IMR-90 (cell line): ENCODE measurements at regions not wholly inside any gene's neighbourhood (a gene's known extent, or its start where the extent isn't known, plus 50 kb on each side); places are given as distances from the start of the nearest gene placed in this dataset.
A peak's percentile ranks its signal among the peaks of the same experiment; 100 is the strongest.

Source experiments
- ATAC-seq: fragments of 200-7000 bp; cut with Tn5 transposase; 2 replicates; pipeline ENCODE4 v1.9.1; 2020; ENCODE audit warnings: low read depth, mild to moderate bottlenecking, moderate library complexity
- BruUV-seq: library from RNA; stranded (reverse); fragments of 400-500 nt; replicated peaks from 2 replicates; lab custom pipeline; 2021; lab: Mats Ljungman, UMichigan
- CTCF ChIA-PET: fragments of 300-600 bp; formaldehyde crosslinking; extraction: SDS; loops from one replicate; lab custom pipeline; 2021; ENCODE audit warnings: antibody characterized with exemption; lab: Yijun Ruan, JAX
- POLR2A ChIA-PET: fragments of 300-600 bp; sonication (Branson Sonifier 250); formaldehyde crosslinking; loops from one replicate; lab custom pipeline; 2022; ENCODE audit warnings: antibody characterized with exemption; ENCODE audit not compliant: unreplicated experiment; lab: Charles Lee
- DNase-seq: peaks from one replicate; pipeline ENCODE4 v3.0.0; 2013
- H2AFZ ChIP-seq: replicated peaks from 2 replicates; pipeline ENCODE3; 2013; ENCODE audit warnings: low read length, mild to moderate bottlenecking; ENCODE audit not compliant: poor library complexity
- H2AK5ac ChIP-seq: 2 replicates; pipeline ENCODE4 v1.6.1; 2013; ENCODE audit warnings: low read depth, low read length, inconsistent platforms
- H2AK9ac ChIP-seq: replicated peaks from 2 replicates; pipeline ENCODE3; 2013; ENCODE audit warnings: mild to moderate bottlenecking, low read depth, low read length, moderate library complexity; ENCODE audit not compliant: poor library complexity
- H2BK120ac ChIP-seq: 2 replicates; pipeline ENCODE4 v1.6.1; 2013; ENCODE audit warnings: low read depth, low read length, inconsistent platforms
- H2BK15ac ChIP-seq: 3 replicates; pipeline ENCODE4 v1.6.1; 2013; ENCODE audit warnings: low read depth, low read length, inconsistent platforms
- H2BK20ac ChIP-seq: 2 replicates; pipeline ENCODE4 v1.6.1; 2013; ENCODE audit warnings: low read depth, mild to moderate bottlenecking, inconsistent platforms, low read length, moderate library complexity
- H2BK5ac ChIP-seq: 2 replicates; pipeline ENCODE4 v1.6.1; 2013; ENCODE audit warnings: mild to moderate bottlenecking, low read depth, low read length, inconsistent platforms; ENCODE audit not compliant: poor library complexity, severe bottlenecking
- H3K14ac ChIP-seq: replicated peaks from 2 replicates; pipeline ENCODE4 v1.6.1; 2013; ENCODE audit warnings: low read depth, low read length, inconsistent platforms
- H3K18ac ChIP-seq: 2 replicates; pipeline ENCODE4 v1.6.1; 2013; ENCODE audit warnings: low read depth, low read length, control low read depth
- H3K23ac ChIP-seq: 2 replicates; pipeline ENCODE4 v1.6.1; 2013; ENCODE audit warnings: low read depth, low read length, inconsistent platforms
- H3K27ac ChIP-seq: 2 replicates; pipeline ENCODE4 v1.5.1; 2013; ENCODE audit warnings: mild to moderate bottlenecking, control low read depth, low read length; ENCODE audit not compliant: insufficient read depth
- H3K27me3 ChIP-seq: 2 replicates; pipeline ENCODE4 v1.6.1; 2013; ENCODE audit warnings: low read length; ENCODE audit not compliant: control insufficient read depth, insufficient read depth
- H3K36me3 ChIP-seq: 2 replicates; pipeline ENCODE4 v1.6.1; 2013; ENCODE audit warnings: low read length, mixed read lengths; ENCODE audit not compliant: control insufficient read depth, insufficient read depth
- H3K4ac ChIP-seq: 2 replicates; pipeline ENCODE4 v1.6.1; 2013; ENCODE audit warnings: low read depth, low read length, inconsistent platforms
- H3K4me1 ChIP-seq: 2 replicates; pipeline ENCODE4 v1.6.1; 2013; ENCODE audit warnings: low read length, mixed read lengths; ENCODE audit not compliant: control insufficient read depth, insufficient read depth
- H3K4me2 ChIP-seq: 2 replicates; pipeline ENCODE4 v1.6.1; 2013; ENCODE audit warnings: low read depth, mild to moderate bottlenecking, control low read depth, low read length, moderate library complexity
- H3K4me3 ChIP-seq: 2 replicates; pipeline ENCODE4 v1.5.1; 2013; ENCODE audit warnings: low read depth, mild to moderate bottlenecking, control low read depth, low read length, moderate library complexity; ENCODE audit not compliant: insufficient read depth
- H3K56ac ChIP-seq: 2 replicates; pipeline ENCODE4 v1.6.1; 2013; ENCODE audit warnings: low read length, inconsistent platforms; ENCODE audit not compliant: insufficient read depth; ENCODE audit errors: extremely low read depth
- H3K79me1 ChIP-seq, 2 experiments: 2 replicates each; pipeline ENCODE4 v1.6.1; 2013; ENCODE audit warnings: low read length in 2 of 2, inconsistent platforms in 1 of 2, low read depth in 1 of 2
- H3K9ac ChIP-seq: 2 replicates; pipeline ENCODE4 v1.6.1; 2013; ENCODE audit warnings: low read depth, low read length, control low read depth
- H3K9me1 ChIP-seq: 2 replicates; pipeline ENCODE4 v1.6.1; 2013; ENCODE audit warnings: low read length, inconsistent platforms; ENCODE audit not compliant: insufficient read depth
- H3K9me3 ChIP-seq: 2 replicates; pipeline ENCODE4 v1.6.1; 2013; ENCODE audit warnings: low read length; ENCODE audit not compliant: control insufficient read depth, insufficient read depth
- H4K20me1 ChIP-seq: 2 replicates; pipeline ENCODE4 v1.6.1; 2013; ENCODE audit warnings: low read length, inconsistent platforms; ENCODE audit not compliant: insufficient read depth
- H4K5ac ChIP-seq: 2 replicates; pipeline ENCODE4 v1.6.1; 2013; ENCODE audit warnings: mild to moderate bottlenecking, low read depth, low read length, control low read depth
- H4K8ac ChIP-seq, 2 experiments: 2 replicates each; pipeline ENCODE4 v1.6.1; 2013; ENCODE audit warnings: low read depth in 2 of 2, low read length in 2 of 2, control low read depth in 1 of 2, inconsistent platforms in 1 of 2
- H4K91ac ChIP-seq: 2 replicates; pipeline ENCODE4 v1.6.1; 2013; ENCODE audit warnings: low read depth, low read length, inconsistent platforms; ENCODE audit not compliant: insufficient read depth
- BHLHE40 ChIP-seq: fragments of 150-350 bp; IDR thresholded peaks from 2 replicates; pipeline ENCODE4 v1.6.1; 2016; ENCODE audit warnings: mild to moderate bottlenecking, low read depth, low read length
- CHD1 ChIP-seq: IDR thresholded peaks from 2 replicates; pipeline ENCODE4 v1.6.1; 2012; ENCODE audit warnings: low read depth, low read length, improper control_type of control experiment
- ELK1 ChIP-seq: fragments of 150-350 bp; IDR thresholded peaks from 2 replicates; pipeline ENCODE4 v1.6.1; 2016; ENCODE audit warnings: low read depth, mild to moderate bottlenecking, low read length, moderate library complexity, borderline replicate concordance
- FOS ChIP-seq: fragments of 150-350 bp; IDR thresholded peaks from 2 replicates; pipeline ENCODE4 v1.6.1; 2016; ENCODE audit warnings: low read depth, low read length
- MAFK ChIP-seq: IDR thresholded peaks from 2 replicates; pipeline ENCODE4 v1.6.1; 2012; ENCODE audit warnings: low read depth, low read length, improper control_type of control experiment
- NFE2L2 ChIP-seq: fragments of 150-350 bp; IDR thresholded peaks from 2 replicates; pipeline ENCODE4 v1.6.1; 2016; ENCODE audit warnings: low read depth, mild to moderate bottlenecking, low read length
- RAD21 ChIP-seq: IDR thresholded peaks from 2 replicates; pipeline ENCODE4 v1.6.1; 2012; ENCODE audit warnings: low read length, improper control_type of control experiment
- RCOR1 ChIP-seq: IDR thresholded peaks from 2 replicates; pipeline ENCODE4 v1.6.1; 2012; ENCODE audit warnings: mild to moderate bottlenecking, low read length, improper control_type of control experiment; ENCODE audit not compliant: insufficient replicate concordance
- SMC3 ChIP-seq: fragments of 150-350 bp; IDR thresholded peaks from 2 replicates; pipeline ENCODE4 v1.6.1; 2016; ENCODE audit warnings: low read depth, mild to moderate bottlenecking, antibody characterized with exemption, low read length, moderate library complexity
- USF2 ChIP-seq: fragments of 150-350 bp; IDR thresholded peaks from 2 replicates; pipeline ENCODE4 v1.6.1; 2017; ENCODE audit warnings: mild to moderate bottlenecking, antibody characterized with exemption, low read length, low read depth
- WGBS, 2 experiments: methylation state at CpG; one replicate each; pipeline versions ENCODE4 v1.1.5 to v1.1.7; 2013; ENCODE audit warnings: missing lambda C conversion rate in 2 of 2; ENCODE audit not compliant: insufficient read length in 1 of 2; ENCODE audit errors: extremely low coverage in 2 of 2; 5-methylcytosine and 5-hydroxymethylcytosine counted together
- dilution Hi-C: fragments of 300-500 bp; cut with HindIII; formaldehyde crosslinking; loops from one replicate; pipeline ENCODE4 v1.14.3; 2018; ENCODE audit warnings: low sequenced_read_pairs; ENCODE audit not compliant: unreplicated experiment
- in situ Hi-C: fragments of 300-500 bp; cut with MboI; formaldehyde crosslinking; loops from 3 replicates; pipeline ENCODE4 v1.14.3; 2019; ENCODE audit warnings: low sequenced_read_pairs, inconsistent platforms, mixed read lengths
- intact Hi-C: fragments of 100-400 bp; cut with micrococcal nuclease; formaldehyde crosslinking; loops from 2 replicates; pipeline ENCODE4 v1.10.0; 2022
- TF ChIP-seq, protein P1 (sequence below): conservative IDR thresholded peaks from 2 replicates; pipeline ENCODE4 v1.5.1; 2012; ENCODE audit warnings: mild to moderate bottlenecking, low read depth, low read length, improper control_type of control experiment

DNA sequence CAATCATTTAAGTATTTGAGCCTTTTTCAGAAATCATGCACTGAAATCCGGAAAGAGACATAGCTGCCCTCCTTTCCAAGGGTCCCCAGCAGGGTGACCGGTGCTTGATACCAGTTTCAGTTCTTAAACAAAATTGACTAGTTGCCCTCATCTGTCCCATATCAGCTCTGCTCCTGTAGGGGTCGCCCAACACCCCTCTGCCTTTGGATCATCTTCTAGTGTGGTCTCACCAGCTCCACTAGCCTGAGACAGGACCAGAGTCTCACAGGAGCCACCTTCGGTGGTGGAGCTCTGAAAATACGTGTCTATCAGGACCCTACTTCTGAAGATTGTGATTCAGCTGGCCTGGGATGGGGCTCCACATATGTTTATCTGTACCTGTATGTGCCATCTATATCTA lies 428.2 kb downstream of the ENC1 start:
- intact Hi-C loops (loop anchor here (5.0 kb wide), 2 partner anchors 160 to 430 kb away; partner anchors contain the start of gene ENC1), dilution Hi-C loops (no loop called here), in situ Hi-C loops (no loop called here)
- DNase-seq = peak; percentile 30
- no peaks in the 10 kb centered on the region for H4K20me1 ChIP-seq
- H3K4me1 ChIP-seq = no peaks in the 10 kb centered on the region
- no peaks in the 10 kb centered on the region for H3K36me3 ChIP-seq
- no peak overlapping the region for H4K8ac ChIP-seq
- no peaks in the 10 kb centered on the region for H3K9me3 ChIP-seq
- no peak overlapping the region for H2BK15ac ChIP-seq
- H2AK9ac ChIP-seq = no peak overlapping the region
- no peak overlapping the region for H2AFZ ChIP-seq
- no peak overlapping the region for H2BK5ac ChIP-seq
- no peak overlapping the region for H3K18ac ChIP-seq
- no peak overlapping the region for H3K4ac ChIP-seq
- H2BK120ac ChIP-seq = no peak overlapping the region
- no peak overlapping the region for H3K56ac ChIP-seq
- peaks cover 20% of the 10 kb centered on the region for H3K27me3 ChIP-seq
- no peak overlapping the region for H3K4me2 ChIP-seq
- no peaks in the 10 kb centered on the region for H3K79me1 ChIP-seq
- TF ChIP-seq RAD21 (peak; percentile 54), FOS (no peak), ELK1 (no peak), SMC3 (peak; percentile 45), CHD1 (no peak), USF2 (no peak), MAFK (no peak), RCOR1 (no peak), BHLHE40 (no peak), NFE2L2 (no peak)
- TF ChIP-seq, protein P1, sequence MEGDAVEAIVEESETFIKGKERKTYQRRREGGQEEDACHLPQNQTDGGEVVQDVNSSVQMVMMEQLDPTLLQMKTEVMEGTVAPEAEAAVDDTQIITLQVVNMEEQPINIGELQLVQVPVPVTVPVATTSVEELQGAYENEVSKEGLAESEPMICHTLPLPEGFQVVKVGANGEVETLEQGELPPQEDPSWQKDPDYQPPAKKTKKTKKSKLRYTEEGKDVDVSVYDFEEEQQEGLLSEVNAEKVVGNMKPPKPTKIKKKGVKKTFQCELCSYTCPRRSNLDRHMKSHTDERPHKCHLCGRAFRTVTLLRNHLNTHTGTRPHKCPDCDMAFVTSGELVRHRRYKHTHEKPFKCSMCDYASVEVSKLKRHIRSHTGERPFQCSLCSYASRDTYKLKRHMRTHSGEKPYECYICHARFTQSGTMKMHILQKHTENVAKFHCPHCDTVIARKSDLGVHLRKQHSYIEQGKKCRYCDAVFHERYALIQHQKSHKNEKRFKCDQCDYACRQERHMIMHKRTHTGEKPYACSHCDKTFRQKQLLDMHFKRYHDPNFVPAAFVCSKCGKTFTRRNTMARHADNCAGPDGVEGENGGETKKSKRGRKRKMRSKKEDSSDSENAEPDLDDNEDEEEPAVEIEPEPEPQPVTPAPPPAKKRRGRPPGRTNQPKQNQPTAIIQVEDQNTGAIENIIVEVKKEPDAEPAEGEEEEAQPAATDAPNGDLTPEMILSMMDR = peak; percentile 53
- 94% methylated on average over 2 of the region's 5 CpGs; no CpG with 5 or more reads in 1 of the 2 experiments for WGBS, 2 experiments
- CTCF ChIA-PET = interaction anchor here (0.5 to 1.2 kb wide), 3 partner anchors 8 to 252 kb away, joined by 3 to 5 read pairs (median 4); no protein-coding TSS in a partner anchor
- no peak overlapping the region for H3K27ac ChIP-seq
- BruUV-seq = no TSS peak
- ATAC-seq = peak; percentile 24; the same call in 1 of the 2 replicates
- no peak overlapping the region for H3K14ac ChIP-seq
- H2BK20ac ChIP-seq = no peak overlapping the region
- H3K4me3 ChIP-seq = no peak overlapping the region
- no peak overlapping the region for H3K23ac ChIP-seq
- POLR2A ChIA-PET = no interaction called here
- H3K9ac ChIP-seq = no peak overlapping the region
- no peak overlapping the region for H4K5ac ChIP-seq
- no peak overlapping the region for H4K91ac ChIP-seq
- H3K9me1 ChIP-seq = no peaks in the 10 kb centered on the region
- H2AK5ac ChIP-seq = no peak overlapping the region
